ENCODE measurements at regions not wholly inside any gene's neighbourhood (a gene's known extent, or its start where the extent isn't known, plus 50 kb on each side); places are given as distances from the start of the nearest gene placed in this dataset.

DNA sequence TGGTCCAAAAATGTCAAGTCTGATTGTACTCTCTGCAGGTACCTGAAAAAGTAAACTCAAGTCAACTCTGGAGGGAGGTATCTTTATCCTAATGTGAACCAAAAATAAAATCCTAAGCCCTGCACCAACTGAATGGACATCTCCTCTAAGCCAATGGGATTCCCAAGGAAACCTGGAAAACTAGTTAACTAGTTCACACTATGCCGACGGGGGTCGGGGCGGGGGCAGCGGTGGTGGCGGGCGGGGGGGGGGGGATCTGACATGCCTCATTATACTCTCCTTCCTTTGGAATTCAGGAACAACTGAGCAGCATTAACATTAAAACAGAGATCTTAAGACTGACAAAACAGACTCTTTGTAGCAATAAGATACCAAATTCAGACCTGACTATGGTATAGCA lies 452.6 kb upstream of the CAMK1G start:
- DNase-seq (ENCODE audit: insufficient read length, low spot score) (no peak), FAIRE-seq (no peak)
- no peak for TF ChIP-seq POLR2A (IDR thresholded peaks at IDR 0.05; ENCODE audit: low read depth, low read length)
- TF ChIP-seq POLR2AphosphoS5 (IDR thresholded peaks at IDR 0.05; ENCODE audit: low read depth, low read length): no peak

DNA sequence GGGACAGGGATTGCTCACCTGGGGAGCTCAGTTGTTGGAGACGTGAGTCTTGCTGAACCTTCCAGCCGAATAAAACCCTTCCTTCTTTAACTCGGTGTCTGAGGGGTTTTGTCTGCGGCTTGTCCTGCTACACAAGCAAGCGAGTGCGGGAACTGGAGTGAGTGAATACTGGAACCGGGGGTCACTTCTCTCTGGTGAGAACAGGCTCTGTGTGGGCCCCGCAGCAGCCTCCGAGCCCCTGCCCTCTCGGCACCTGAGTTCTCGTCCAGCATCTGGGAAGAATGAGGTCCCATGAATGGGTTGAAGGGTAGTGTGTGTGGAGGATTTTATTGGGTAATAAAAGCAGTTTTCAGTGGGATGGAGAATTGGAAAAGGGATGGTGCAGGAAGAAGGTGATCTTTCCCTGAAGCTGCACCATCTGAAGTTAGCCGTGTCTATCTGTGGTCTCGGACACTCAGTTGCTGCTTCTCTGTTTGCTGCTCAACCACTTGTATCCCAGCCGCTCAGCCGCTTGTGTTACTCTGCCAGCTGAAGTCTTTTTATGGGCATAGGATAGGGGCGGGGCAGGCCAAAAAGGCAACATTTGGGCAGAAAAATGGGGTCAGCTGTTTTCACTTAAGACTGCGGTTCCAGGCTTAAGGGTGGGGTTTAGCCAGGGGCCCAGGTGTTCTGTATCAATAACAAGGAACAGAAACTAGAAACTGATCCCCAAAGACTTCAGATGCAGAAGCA lies 450.6 kb upstream of the CAMK1G start:
- TF ChIP-seq SPI1 (IDR thresholded peaks at IDR 0.05; ENCODE audit: low read depth, low read length) (no peak), PAX5 (IDR thresholded peaks at IDR 0.05; ENCODE audit: insufficient read depth, low read length, severe bottlenecking) (no peak), TAF1 (IDR thresholded peaks at IDR 0.05; ENCODE audit: low read depth, low read length) (no peak), POLR2A (IDR thresholded peaks at IDR 0.05; ENCODE audit: low read depth, low read length) (no peak), POU2F2 (IDR thresholded peaks at IDR 0.05; ENCODE audit: low read depth, low read length) (no peak), POLR2AphosphoS5 (IDR thresholded peaks at IDR 0.05; ENCODE audit: low read depth, low read length) (no peak)
- FAIRE-seq (no peak), DNase-seq (ENCODE audit: insufficient read length, low spot score) (no peak)

DNA sequence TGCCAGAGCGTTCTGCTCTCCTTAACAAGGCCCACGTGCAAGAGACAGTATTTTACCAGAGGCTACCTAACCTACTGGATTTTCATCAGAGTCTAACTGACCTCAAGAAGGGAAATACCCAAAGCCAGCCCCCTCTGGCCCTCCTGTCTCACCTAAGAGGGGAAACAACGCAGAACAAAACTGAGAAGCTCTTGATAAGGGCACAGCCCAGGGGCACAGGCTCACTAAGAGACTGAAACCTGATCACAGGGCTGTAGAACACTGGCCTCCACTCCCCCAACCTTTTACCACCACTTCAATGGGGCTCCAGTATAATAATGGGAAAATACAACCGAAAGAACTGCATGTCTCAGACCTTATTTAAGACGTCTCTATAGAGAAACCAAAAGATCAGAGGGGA lies 449.5 kb upstream of the CAMK1G start:
- FAIRE-seq (no peak), DNase-seq (ENCODE audit: insufficient read length, low spot score) (no peak)
- TF ChIP-seq PAX5 (IDR thresholded peaks at IDR 0.05; ENCODE audit: insufficient read depth, low read length, severe bottlenecking) (no peak), TAF1 (IDR thresholded peaks at IDR 0.05; ENCODE audit: low read depth, low read length) (no peak), SPI1 (IDR thresholded peaks at IDR 0.05; ENCODE audit: low read depth, low read length) (no peak), POLR2A (IDR thresholded peaks at IDR 0.05; ENCODE audit: low read depth, low read length) (no peak), POLR2AphosphoS5 (IDR thresholded peaks at IDR 0.05; ENCODE audit: low read depth, low read length) (no peak), POU2F2 (IDR thresholded peaks at IDR 0.05; ENCODE audit: low read depth, low read length) (no peak)

DNA sequence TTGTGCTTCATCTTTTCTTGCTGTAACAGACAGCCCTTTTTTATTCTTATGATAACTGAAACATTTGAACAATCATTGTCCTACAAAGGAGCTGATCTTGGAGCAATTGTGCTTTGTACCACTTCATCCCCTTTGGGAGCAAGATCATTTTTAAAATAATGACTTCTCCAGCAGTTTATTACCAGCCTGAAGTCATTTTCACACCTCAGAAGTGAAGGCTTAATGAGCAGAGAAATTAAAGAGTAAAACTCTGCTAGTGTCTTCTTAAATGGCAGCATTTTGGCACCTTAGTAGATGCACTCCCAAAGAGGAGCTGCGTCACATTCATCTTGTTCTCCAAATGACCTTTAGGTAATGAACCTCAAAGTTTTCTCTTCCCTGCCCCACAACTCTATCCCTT lies 439.6 kb upstream of the CAMK1G start:
- TF ChIP-seq POLR2A (IDR thresholded peaks at IDR 0.05; ENCODE audit: low read depth, low read length) (no peak), SPI1 (IDR thresholded peaks at IDR 0.05; ENCODE audit: low read depth, low read length) (no peak), POLR2AphosphoS5 (IDR thresholded peaks at IDR 0.05; ENCODE audit: low read depth, low read length) (no peak), POU2F2 (IDR thresholded peaks at IDR 0.05; ENCODE audit: low read depth, low read length) (no peak), PAX5 (IDR thresholded peaks at IDR 0.05; ENCODE audit: insufficient read depth, low read length, severe bottlenecking) (no peak), TAF1 (IDR thresholded peaks at IDR 0.05; ENCODE audit: low read depth, low read length) (no peak)
- DNase-seq (ENCODE audit: insufficient read length, low spot score) (no peak), FAIRE-seq (no peak)

DNA sequence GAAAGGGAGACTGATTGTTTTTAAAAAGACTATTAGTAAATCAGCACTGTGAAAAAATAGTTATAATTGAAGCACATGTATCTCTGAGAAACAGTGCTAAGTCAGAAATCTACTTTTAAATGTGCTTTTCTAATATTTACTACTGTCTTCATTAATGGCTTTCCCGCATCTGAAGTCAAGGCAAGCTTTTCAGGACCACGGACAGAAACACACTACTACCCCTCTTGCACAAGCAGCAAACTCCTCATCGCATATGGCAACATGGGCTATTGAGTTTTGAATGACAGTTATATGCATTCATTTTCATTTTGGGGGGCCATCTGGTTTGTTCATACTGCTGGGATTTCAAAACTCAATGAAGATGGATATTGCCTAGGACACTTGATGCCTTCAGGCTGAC lies 433.4 kb upstream of the CAMK1G start:
- TF ChIP-seq TAF1 (IDR thresholded peaks at IDR 0.05; ENCODE audit: low read depth, low read length) (no peak), SPI1 (IDR thresholded peaks at IDR 0.05; ENCODE audit: low read depth, low read length) (no peak), POLR2A (IDR thresholded peaks at IDR 0.05; ENCODE audit: low read depth, low read length) (no peak), POLR2AphosphoS5 (IDR thresholded peaks at IDR 0.05; ENCODE audit: low read depth, low read length) (no peak), POU2F2 (IDR thresholded peaks at IDR 0.05; ENCODE audit: low read depth, low read length) (no peak), PAX5 (IDR thresholded peaks at IDR 0.05; ENCODE audit: insufficient read depth, low read length, severe bottlenecking) (no peak)
- DNase-seq (ENCODE audit: insufficient read length, low spot score) (no peak), FAIRE-seq (no peak)

DNA sequence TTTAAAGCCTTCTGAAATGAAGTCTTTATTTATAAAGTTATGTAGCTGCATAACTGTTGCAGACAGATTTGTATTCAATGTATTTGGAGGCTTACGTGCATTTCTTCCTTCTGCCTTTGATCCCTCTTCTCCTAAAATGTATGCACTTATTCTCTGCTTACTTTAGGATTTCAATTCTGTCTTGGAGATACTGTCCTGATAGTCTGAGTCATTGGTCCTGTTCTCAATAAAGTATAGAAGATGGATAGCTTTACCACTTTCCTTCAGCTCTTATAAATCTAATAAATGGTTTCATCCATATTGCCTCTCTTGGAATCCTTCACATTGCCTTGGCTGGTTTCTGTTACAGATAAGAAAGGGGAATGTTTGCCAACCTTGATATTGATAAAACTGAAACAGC lies 430.1 kb upstream of the CAMK1G start:
- FAIRE-seq (no peak), DNase-seq (ENCODE audit: insufficient read length, low spot score) (no peak)
- TF ChIP-seq PAX5 (IDR thresholded peaks at IDR 0.05; ENCODE audit: insufficient read depth, low read length, severe bottlenecking) (no peak), POLR2AphosphoS5 (IDR thresholded peaks at IDR 0.05; ENCODE audit: low read depth, low read length) (no peak), POU2F2 (IDR thresholded peaks at IDR 0.05; ENCODE audit: low read depth, low read length) (no peak), TAF1 (IDR thresholded peaks at IDR 0.05; ENCODE audit: low read depth, low read length) (no peak), POLR2A (IDR thresholded peaks at IDR 0.05; ENCODE audit: low read depth, low read length) (no peak), SPI1 (IDR thresholded peaks at IDR 0.05; ENCODE audit: low read depth, low read length) (no peak)

DNA sequence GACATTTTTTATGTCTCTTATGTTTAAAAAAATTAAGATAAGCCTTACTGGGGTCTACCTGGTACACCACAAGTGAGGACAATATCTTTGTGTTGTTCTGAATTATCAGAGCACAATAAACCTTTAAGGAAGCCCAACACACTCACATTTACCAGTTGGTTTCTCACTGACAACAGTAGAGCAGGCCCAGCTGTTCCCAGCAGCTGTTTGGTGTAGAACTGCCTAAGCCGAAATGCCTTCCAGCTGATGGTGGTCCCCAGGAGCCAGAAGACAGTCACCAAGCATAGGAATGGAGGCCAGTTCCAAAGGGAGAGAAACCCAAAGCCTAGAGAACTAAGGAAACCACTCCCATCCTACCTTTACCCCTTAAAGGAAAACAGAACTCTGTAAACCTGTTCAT lies 428.6 kb upstream of the CAMK1G start:
- TF ChIP-seq POLR2A (IDR thresholded peaks at IDR 0.05; ENCODE audit: low read depth, low read length) (no peak), SPI1 (IDR thresholded peaks at IDR 0.05; ENCODE audit: low read depth, low read length) (no peak), POLR2AphosphoS5 (IDR thresholded peaks at IDR 0.05; ENCODE audit: low read depth, low read length) (no peak), POU2F2 (IDR thresholded peaks at IDR 0.05; ENCODE audit: low read depth, low read length) (no peak), TAF1 (IDR thresholded peaks at IDR 0.05; ENCODE audit: low read depth, low read length) (no peak)
- FAIRE-seq (no peak), DNase-seq (ENCODE audit: insufficient read length, low spot score) (no peak)

DNA sequence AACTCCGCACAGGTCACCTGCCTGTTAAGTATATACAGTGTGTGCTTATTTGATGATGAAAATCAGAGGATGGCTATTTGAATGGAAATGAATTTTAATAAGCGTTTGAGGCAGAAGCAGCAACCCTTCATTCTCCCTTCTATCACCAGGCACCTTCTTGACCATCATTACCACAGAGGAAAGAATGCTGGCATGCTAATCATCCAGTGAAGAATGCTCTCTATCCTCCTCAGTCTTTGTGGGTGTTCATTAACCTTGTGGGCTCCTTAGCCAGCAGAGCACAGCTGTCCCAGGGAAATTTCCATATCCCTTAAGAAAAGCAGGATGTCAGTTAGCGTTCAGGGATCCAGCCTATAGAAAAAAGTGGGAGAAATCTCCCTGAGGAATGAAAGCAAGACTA lies 428.0 kb upstream of the CAMK1G start:
- TF ChIP-seq PAX5 (IDR thresholded peaks at IDR 0.05; ENCODE audit: insufficient read depth, low read length, severe bottlenecking): no peak
- no peak for TF ChIP-seq POLR2AphosphoS5 (IDR thresholded peaks at IDR 0.05; ENCODE audit: low read depth, low read length)
- no peak for TF ChIP-seq POLR2A (IDR thresholded peaks at IDR 0.05; ENCODE audit: low read depth, low read length)
- TF ChIP-seq POU2F2 (IDR thresholded peaks at IDR 0.05; ENCODE audit: low read depth, low read length): no peak
- TF ChIP-seq TAF1 (IDR thresholded peaks at IDR 0.05; ENCODE audit: low read depth, low read length): no peak
- no peak for TF ChIP-seq SPI1 (IDR thresholded peaks at IDR 0.05; ENCODE audit: low read depth, low read length)
- FAIRE-seq (no peak), DNase-seq (ENCODE audit: insufficient read length, low spot score) (no peak)

DNA sequence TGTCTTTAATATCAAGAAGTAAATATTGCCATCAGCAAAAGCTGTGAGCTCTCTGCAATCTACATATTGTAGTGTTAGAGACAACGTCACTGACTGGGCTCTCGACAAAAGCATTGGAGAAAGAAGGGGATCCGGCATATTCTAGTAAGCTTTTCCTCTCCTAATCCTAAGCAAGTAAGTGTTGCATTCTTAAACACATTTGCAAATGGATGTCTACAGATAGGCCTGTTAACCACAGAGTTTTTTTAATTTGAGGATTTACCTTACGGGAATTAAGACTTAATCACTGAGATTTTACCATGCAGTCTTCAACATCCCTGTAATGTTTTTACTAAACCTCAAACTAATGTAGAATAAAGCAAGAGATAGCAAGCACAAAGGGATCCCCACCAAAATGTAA lies 426.5 kb upstream of the CAMK1G start:
- no peak for DNase-seq (ENCODE audit: insufficient read length, low spot score)
- no peak for FAIRE-seq
- TF ChIP-seq SPI1 (IDR thresholded peaks at IDR 0.05; ENCODE audit: low read depth, low read length) (no peak), POLR2A (IDR thresholded peaks at IDR 0.05; ENCODE audit: low read depth, low read length) (no peak), PAX5 (IDR thresholded peaks at IDR 0.05; ENCODE audit: insufficient read depth, low read length, severe bottlenecking) (no peak), POLR2AphosphoS5 (IDR thresholded peaks at IDR 0.05; ENCODE audit: low read depth, low read length) (no peak), POU2F2 (IDR thresholded peaks at IDR 0.05; ENCODE audit: low read depth, low read length) (no peak), TAF1 (IDR thresholded peaks at IDR 0.05; ENCODE audit: low read depth, low read length) (no peak)

Measured in GM12891 (cell line).